HG03342 (cell line): ENCODE measurements at regions not wholly inside any gene's neighbourhood (a gene's known extent, or its start where the extent isn't known, plus 50 kb on each side); places are given as distances from the start of the nearest gene placed in this dataset.

Experiments
- ATAC-seq: cut with Tn5 transposase; IDR thresholded peaks from one replicate; pipeline ENCODE4 v1.9.1; 2021; ENCODE audit warnings: mild to moderate bottlenecking, moderate library complexity; ENCODE audit not compliant: unreplicated experiment

DNA sequence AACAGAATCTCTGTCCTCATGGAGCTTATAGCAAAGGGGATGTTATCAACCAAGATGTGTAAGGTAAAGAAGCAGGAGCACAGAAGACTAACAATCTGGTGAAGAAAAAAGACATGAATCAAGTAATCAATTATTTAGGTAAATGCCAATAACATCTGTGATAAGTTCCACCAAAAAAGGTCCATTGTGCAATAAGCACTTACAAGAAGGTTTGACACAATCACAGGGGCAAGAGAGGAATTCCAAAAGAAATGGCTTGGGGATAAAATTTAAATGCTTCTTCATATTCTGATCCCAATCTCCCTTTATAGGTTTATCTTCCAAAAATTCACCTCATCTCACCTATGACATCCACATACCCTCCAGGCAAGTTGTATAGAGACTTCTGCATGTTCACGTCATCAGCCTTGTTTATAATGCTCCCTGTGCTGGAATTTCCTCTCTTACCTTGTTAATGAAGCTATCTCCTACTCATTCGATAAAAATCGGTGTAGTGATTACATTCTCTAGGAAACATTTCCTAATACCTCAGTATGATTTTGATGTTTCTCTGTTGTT, 53.6 kb upstream of the DPT start:
- no peak for ATAC-seq

DNA sequence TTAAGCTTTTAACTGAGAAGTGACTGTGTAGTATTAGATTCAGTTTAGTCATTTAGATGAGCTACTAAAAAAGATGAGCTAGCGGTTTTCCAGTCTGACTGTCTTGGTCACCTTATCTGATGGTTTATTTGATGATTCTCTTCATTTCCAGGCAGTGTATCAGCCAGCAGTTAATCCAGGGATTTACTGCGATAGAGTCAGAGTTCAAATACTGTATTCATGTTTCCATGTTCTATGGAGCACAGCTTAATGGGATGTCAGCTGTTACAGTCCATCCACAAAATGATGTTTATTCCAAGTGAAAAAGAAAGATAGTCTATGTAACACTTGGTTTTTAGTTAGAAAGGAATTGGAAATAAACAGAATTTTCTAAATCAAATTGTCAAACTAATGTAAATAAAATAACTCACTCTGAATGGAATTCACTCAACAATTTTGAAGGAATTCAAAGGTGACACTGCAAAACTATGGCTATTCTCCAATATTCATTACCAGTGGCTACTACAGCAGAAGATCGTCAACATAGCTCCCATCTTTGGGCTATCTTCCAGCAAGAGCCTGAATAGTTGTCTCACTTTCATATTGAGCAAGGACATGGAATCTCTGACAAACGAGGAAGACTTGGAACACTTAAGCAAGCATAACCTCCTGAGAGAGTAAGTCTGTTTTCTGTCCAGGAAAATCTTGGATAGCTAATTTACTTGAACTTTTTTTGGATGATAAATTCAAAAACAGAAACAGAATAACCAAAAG, 54.6 kb upstream of the DPT start:
- ATAC-seq, result no peak

DNA sequence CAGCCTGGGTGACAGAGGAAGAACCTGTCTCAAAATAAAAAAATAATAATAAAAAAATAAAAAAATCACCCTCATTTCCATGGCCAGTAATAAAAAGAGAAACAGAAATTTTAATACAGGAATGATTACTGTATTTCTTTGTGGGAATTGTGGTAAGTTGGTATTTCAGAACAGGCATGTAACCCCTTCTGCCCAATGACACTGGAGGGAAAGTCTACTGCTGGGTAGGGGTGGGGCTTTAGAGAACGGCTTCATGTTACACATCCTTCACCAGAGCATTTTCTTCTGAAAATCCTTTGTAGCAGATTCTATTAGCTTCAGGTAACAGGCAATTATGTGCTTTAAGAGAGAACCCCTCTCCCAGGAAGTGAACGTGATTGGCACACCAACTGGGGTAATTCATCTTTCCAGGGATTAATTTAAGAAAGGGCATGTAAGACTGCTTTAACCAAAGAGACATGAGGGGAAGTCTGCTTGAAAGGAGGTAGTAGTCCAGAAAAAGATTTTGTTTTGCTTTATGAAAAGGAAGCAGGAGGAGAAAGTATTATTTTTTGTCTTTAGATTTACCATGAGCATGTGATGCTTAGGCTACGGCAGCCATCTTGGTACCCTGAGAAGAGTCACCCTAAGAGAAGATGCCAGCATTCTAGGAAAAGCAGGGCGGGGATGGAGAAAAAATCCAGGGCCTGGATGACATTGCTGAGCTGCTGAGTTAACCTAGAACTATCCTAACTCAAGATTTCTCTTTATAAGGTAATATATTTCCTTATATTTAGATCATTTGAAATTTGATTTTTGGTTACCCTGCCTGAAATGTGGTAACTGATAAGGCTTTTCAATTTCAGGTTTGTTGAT, 57.7 kb upstream of the DPT start:
- no peak for ATAC-seq

DNA sequence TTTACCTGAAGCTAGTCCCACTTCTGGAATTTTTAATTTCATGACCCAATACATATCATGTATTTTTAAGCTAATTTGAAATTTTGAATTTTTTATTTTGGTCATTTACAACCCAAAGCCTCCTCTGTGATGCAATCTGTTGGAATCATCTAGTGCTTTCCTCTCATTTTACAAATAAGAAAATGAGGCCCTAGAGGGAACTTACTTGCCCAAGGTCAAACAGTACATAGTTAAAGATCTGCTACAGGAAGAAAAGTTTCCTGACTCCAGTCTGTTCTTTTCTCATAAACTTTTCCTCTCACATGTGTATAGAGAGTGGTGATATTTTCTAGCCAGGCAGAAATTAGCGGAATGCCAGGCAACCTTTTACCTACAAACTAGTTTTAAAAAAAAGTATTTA, 59.3 kb upstream of the DPT start:
- no peak for ATAC-seq

DNA sequence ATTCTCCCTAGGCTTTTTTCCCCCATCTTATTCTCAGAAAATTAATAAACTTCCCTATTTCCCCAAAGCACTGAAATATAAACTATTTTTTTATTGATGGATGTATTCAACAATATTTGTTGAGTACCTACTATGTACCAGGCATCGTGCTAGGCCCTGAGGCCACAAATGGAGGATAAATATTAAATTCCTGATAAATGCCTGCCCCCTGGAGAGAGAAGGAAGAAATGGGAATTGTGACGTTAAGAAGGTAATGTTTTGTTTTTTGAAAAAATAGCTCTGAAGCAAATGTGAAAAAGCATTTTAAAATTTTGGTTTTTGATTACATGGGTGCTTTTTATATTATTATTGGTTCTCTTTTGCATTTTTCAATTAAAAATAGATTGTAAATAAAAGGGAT, 60.5 kb upstream of the DPT start:
- no peak for ATAC-seq

DNA sequence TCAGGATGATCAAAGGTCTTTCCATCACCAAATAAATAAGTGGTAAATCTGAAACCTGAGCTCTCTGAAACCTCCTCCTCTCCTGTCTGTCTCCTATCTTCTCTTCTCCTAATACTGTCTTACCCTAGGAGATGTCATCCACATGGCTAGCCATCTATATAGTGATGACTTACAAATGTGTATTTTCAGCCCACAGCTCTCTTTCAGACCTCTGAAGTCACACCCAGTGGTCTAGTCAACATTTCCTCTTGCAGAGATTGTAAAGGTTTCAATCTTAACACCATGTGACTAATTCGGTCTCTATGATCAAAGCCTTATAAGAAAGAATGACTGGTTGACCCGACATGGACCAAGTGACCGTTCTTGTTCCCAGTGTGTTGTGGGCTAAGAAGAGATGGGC, 63.1 kb upstream of the DPT start:
- ATAC-seq, result no peak

DNA sequence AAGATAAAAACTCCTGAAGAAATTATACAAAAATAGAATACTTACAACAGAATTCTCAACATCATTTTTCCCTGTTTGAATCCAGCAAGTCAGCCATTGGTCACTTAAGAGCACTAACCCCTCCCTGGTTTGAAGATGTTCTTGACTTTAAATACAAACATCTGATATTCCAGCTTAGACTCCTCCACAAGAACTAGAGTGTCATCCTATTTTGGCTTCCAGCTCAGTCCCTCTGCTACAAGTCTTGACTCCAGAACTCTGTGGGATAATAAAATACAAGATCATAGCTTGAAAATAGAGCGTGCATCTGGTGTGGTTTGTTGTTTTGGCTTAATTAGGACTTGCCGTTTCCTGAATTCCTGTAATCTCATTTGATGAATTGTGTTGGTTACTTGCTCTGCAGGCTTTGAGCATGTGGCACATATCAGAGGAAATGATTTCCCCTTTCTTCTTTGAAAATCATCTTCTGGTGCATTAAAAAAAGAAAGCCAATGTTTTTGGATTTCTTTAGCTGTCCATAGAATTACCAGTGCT, 63.7 kb upstream of the DPT start:
- no peak for ATAC-seq

DNA sequence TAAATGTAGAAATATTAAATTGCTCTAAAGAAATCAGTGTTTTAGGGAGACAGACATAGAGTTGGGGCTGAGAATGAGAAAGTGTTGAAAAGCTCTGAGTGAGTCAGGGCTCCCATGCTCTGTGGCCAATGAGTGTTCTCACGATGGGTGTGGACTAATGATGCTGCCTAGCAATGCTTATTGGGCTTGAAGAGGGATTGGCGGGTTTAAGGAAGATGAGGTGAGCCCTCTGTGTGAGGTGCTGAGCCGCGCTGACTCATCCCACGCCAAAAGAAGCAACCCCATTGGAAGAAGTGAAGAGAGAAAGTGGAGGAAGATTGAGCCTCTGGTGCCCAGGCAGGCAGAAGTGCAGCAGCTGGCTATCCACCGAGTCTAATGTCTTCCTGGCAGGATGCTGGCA, 65.1 kb upstream of the DPT start:
- no peak for ATAC-seq

DNA sequence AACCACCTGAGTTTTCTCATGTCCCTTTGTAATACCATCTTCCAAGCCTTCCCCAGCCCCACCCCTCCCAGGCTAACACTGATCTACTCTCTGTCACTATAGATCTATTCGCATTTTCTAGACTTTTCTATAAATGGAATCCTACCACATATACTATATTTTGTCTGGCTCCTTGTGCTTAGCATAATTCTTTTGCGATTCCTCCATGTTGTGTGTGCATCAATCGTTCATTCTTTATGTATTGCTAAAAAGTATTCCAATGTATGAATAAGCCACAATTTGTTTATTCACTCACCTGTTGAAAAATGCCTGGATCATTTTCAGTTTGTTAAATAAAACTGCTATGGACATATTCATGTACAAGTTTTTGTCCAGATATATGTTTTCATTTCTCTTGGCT, 66.7 kb upstream of the DPT start:
- ATAC-seq, result no peak

DNA sequence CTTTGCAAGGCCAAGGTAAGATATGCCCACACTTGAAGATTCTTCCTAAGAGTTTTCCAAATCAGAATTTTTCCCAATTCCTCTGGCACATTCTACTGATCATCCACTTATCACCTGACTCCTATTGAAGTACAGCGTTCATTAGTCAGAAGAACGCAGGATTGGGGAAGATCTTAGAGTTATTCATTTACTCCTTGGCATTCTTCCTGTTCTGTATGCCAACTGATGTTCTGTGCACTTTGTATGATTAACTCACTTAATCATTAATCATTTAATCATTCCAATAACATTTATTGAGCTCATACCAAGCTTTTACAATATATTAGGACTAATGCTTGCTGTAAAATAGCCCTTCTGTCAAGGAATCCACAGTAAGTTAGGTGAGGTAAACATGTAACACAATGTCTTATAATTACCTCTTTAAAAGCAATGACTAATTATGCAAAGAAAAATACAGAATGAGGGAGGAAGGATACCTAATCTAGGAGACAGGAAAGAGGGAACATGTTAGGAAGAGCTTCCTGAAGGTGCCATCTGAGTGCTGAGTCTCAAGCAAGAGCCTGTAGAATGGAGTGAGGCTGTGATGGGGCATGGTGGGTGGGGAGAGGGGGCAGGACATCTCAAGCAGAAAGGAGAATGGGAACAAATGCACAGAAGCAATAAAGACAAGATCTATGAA, 71.1 kb upstream of the DPT start:
- ATAC-seq, result no peak

DNA sequence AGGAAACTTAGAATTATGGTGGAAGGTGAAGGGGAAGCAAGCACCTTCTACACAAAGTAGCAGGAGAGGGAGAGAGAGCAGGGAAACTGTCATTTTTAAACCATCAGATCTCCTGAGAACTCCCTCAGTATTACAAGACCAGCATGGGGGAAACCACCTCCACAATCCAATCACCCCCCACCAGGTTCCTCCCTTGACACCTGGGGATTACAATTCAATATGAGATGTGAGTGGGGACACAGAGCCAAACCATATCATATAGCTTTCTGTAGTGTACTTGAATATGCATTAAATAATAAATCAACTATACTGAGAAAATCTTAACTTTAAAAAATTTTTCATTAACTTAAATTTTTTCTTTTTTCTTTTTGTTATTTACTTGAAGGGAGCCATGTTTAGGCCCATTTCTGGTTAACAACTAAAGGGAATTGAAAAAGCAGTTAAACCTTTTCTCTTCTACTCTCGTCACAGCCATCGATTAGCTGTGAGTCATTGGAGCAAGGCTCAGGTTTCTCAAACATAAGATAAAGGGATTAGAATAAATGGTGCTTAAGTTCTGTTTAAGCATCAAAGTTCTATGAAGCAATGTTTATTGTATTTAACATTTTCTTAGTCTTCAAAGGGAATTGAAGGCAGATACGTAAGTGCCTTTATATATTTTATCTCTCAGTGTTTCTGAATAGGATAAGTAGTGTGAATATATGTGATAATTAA, 72.2 kb upstream of the DPT start:
- no peak for ATAC-seq

DNA sequence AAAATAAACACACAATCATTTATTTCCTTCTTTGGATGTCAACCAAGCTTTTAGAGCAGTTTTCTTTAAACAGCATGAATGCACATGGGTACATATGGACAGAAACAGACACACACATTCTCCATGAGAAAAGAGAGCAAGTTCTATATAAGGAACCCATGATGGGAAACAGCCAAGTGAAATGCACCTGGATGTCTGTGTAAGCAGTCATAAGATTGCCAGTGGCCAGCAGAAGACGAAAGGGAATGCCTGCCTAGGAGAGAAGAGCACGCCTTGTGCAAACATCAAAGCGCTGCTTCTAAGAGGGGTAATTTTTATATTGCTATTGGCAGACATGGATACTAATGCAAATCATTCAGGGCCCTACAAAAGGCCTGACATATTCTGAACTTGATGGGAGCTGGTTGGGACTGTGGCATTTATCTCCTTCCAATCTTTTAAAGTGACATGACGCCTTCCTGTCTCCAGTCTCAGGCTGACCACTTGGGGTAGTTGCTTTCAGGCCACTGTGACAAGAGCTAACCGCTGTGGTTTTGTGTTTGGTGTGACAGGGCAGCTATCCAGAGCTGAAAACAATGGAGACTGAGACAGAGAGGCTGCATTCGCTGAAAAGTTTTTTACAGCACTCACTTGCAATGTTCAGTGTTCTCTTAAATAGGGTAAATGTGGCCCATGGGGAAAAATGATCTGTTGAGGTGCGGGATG, 75.0 kb upstream of the DPT start:
- no peak for ATAC-seq

DNA sequence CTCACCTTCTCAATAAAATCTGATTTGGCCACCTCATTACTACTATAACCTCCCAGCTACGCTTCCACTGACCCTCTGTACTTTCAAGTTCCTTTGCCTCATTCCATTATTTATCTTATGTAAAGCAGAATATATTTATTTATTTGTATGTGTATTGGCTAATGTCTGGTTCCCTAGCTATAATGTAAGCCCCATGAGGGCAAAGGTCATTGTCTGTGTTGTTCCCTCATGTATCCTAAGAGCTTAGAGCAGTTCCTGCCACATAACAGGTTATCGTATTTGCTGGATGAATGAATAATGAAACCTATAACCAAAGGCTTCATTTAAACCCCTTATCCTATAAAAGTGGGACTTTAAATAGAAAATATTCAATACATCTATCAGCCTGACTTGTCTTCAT, 77.9 kb upstream of the DPT start:
- ATAC-seq, result no peak

DNA sequence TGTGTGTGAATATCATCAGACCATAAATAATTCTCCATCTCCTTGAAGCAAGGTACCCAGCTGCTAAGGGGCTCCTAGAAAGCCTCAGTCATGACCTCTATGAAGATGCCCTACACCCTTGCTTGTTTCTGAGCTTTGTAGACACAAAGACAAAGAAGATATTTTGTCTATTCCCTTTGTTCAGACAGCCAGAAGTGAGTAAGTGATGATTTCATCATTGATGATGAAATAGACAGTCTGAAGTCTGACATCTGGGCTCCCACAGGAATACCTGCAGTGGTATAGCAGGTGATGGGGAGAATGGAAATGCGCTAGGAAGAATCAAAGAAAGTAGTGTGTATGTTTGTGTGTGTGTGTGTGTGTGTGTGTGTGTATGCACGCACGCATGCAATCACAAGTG, 82.2 kb upstream of the DPT start:
- ATAC-seq, result no peak

DNA sequence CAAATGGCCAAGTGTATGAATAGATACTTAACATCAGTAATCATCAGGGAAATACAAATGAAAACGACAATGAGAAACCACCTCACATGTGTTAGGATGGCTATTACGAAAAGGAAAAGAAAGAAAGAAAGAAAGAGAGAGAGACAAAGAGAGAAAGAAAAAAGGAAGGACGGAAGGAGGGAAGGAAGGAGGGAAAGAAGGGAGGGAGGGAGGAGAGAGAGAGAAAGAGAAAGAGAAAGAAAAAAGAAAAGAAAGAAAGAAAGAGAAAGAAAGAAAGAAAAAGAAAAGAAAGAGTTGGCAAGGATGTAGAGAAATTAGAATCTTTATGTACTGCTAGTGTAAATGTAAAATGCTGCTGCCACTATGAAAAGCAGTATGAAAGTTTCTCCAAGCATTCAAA, 90.7 kb upstream of the DPT start:
- no peak for ATAC-seq

DNA sequence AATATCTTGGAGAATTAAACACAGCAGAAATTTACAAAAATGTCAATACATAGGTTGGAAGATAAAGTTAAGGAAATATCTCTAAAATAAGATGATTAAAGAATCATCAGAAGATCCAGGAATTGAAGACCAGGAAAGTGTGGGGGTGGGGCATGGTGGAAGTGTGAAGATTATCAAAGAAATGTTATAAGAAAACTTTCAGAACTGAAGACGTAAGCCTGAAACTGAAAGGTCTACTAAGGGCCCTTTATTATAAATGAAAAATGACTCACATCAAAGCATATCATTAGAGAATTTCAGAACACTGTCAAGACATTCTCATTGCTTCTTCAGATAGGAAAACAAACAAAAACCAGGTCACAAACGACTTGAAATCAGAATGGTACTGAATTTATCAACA, 92.4 kb upstream of the DPT start:
- ATAC-seq, result no peak

DNA sequence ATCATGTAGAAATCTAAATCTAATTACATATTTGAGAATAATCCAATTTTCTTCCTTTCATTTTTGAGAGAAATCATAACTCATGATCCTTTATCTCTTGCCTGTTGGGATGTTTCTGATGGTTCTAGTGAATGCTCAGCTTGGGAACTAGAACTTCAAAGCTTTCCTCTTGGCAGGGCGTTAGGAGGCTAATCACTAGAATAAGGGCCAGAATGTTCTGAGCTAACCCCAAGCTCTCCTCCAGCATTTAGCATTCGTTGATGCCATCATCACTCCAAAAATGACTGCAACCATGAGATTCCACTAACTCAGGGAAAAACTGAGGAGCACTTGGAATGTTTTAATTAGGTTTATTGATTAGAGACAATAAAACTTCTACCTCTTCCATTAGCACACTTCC, 93.9 kb upstream of the DPT start:
- ATAC-seq, result no peak

DNA sequence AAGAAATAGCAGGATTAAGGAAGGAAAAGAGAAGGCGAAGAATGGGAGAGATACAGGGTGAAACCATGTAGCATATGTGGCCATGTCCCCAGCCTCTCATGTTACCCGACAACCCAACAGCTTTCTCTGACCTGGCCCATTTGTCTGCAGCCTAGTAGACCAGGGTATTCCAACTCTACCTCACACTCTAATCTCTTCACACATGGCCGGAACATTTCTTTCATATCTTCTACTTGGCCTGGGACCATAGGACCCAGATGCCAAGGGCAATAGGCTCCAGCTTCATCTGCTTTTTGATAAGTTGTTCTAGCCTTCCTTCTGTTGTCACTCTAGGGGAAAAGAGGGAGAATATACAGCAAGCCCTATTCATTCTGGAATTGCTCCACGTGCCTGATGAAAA, 95.0 kb upstream of the DPT start:
- ATAC-seq, result no peak

DNA sequence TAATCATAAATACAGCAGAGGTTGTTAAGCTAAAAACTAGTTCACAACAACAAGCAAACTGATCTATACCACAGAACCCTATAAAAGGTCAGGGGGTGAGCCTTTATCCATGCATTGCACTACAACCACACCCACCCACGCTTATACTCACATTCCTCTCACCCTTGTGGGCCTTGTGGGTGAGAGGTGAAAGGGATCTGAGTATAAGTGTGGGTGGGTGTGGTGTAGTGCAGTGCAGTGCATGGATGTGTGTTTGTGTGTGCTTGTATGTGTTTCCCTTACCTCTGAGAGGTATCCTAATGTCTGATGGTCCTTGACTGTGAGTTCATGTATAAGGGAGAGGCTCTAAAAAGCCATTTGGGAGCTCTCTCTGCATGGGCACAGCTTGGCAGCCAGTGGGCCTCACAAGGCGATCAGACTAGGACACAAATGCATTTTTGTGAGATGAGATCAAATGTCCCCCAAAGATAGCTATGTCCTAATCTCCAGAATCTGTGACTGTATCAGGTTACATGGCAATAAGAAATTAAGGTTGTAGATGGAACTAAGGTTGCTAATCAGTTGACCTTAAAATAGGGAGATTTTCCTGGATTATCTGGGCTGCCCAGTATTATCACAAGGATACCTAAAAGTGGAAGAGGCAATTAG, 95.5 kb upstream of the DPT start:
- ATAC-seq, result no peak

DNA sequence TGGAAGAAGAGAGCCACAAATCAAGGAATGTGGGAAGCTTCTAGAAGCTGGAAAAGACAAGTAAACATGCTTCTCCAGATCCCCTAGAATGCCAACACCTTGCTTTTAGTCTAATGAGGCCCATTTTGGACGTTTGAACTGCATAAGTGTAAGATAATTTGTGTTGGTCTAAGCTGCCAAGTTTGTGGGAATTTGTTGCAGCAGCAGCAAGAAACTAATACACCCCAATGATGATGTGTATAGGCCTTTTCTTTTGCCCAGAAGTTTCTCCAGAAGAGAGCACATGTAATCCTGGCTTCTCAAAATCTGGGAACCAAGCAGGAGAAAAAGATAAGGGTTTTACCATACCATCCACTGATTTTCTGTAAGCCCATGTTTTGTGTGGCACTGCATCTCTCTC, 96.1 kb upstream of the DPT start:
- no peak for ATAC-seq
